GM12873 (cell line): ENCODE measurements at regions not wholly inside any gene's neighbourhood (a gene's known extent, or its start where the extent isn't known, plus 50 kb on each side); places are given as distances from the start of the nearest gene placed in this dataset.

Source experiments
- TF ChIP-seq, protein P1 (sequence below): IDR thresholded peaks from 2 replicates; pipeline ENCODE4 v1.5.1; 2012; ENCODE audit warnings: low read depth, mild to moderate bottlenecking, moderate library complexity, low read length, control low read depth; ENCODE audit not compliant: insufficient read depth; ENCODE audit errors: missing control alignments

- TF ChIP-seq, protein P1, sequence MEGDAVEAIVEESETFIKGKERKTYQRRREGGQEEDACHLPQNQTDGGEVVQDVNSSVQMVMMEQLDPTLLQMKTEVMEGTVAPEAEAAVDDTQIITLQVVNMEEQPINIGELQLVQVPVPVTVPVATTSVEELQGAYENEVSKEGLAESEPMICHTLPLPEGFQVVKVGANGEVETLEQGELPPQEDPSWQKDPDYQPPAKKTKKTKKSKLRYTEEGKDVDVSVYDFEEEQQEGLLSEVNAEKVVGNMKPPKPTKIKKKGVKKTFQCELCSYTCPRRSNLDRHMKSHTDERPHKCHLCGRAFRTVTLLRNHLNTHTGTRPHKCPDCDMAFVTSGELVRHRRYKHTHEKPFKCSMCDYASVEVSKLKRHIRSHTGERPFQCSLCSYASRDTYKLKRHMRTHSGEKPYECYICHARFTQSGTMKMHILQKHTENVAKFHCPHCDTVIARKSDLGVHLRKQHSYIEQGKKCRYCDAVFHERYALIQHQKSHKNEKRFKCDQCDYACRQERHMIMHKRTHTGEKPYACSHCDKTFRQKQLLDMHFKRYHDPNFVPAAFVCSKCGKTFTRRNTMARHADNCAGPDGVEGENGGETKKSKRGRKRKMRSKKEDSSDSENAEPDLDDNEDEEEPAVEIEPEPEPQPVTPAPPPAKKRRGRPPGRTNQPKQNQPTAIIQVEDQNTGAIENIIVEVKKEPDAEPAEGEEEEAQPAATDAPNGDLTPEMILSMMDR = no peak
Measured at GRCh38 chr16:29308644-29309546, 97.6 kb downstream of the NPIPB11 start.

- TF ChIP-seq, protein P1 = no peak
Measured at GRCh38 chr16:29307598-29308507, 98.7 kb downstream of the NPIPB11 start.

GRCh38 chr16:29306943-29307597, 99.4 kb downstream of the NPIPB11 start:
- TF ChIP-seq, protein P1 = no peak

GRCh38 chr16:29306201-29306600, 100.3 kb downstream of the NPIPB11 start:
- TF ChIP-seq, protein P1 = no peak

- TF ChIP-seq, protein P1 = no peak
Measured at GRCh38 chr16:29304251-29304650, 102.3 kb downstream of the NPIPB11 start.

DNA sequence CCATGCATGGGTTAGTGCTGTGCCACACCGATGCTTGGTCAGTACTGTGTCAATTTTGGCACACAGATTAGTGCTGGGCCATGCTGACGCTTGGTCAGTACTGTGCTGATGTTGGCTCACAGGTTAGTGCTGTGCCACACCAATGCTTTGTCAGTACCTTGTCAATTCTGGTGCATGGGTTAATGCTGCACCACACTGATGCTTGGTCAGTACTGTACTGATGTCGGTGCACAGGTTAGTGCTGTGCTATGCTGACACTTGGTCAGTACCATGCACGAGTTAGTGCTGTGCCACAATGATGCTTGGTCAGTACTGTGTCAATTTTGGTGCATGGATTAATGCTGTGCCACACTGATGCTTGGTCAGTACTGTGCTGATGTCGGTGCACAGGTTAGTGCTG, 103.0 kb downstream of the NPIPB11 start:
- TF ChIP-seq, protein P1 = no peak
